Tibial nerve (tissue), 4 donors: ENCODE measurements at regions not wholly inside any gene's neighbourhood (a gene's known extent, or its start where the extent isn't known, plus 50 kb on each side); places are given as distances from the start of the nearest gene placed in this dataset.
"Not testable (repeated sequence)": the region's sequence is repeated elsewhere in the genome, so short reads cannot be mapped to it uniquely, and the experiment has no call there.

Experiments used
- DNase-seq, 2 donors: peaks; one replicate each; pipeline ENCODE4 v3.0.0-alpha.2; 2019; ENCODE audit warnings: low spot score in 2 of 2
- H3K27ac ChIP-seq, 4 donors: fragments of 200-600 bp; sonication (generic) in 3 of 4; one replicate each; pipeline ENCODE4 v1.5.1; 2017 to 2019; ENCODE audit warnings: mild to moderate bottlenecking in 1 of 4
- H3K27me3 ChIP-seq, 2 donors: fragments of 200-600 bp; sonication (generic) in 1 of 2; one replicate each; pipeline versions ENCODE4 v1.5.1 to v1.6.0; 2017 to 2019
- H3K36me3 ChIP-seq, 3 donors: fragments of 200-600 bp; sonication (generic); one replicate each; pipeline ENCODE4 v1.5.1; 2018 to 2019
- H3K4me1 ChIP-seq, 4 donors: fragments of 200-600 bp; sonication (generic) in 3 of 4; one replicate each; pipeline ENCODE4 v1.5.1; 2017 to 2019
- H3K4me3 ChIP-seq, 4 donors: fragments of 200-600 bp; sonication (generic) in 3 of 4; one replicate each; pipeline ENCODE4 v1.5.1; 2017 to 2019; ENCODE audit warnings: mild to moderate bottlenecking in 1 of 4, moderate library complexity in 1 of 4
- H3K9me3 ChIP-seq, 4 donors: fragments of 200-600 bp; sonication (generic) in 3 of 4; one replicate each; pipeline ENCODE4 v1.5.1; 2017 to 2019
- EP300 ChIP-seq, 2 donors: sonication (generic); formaldehyde crosslinking; IDR thresholded peaks; one replicate each; pipeline ENCODE4 v1.6.1; 2017; ENCODE audit warnings: antibody characterized with exemption in 2 of 2, mild to moderate bottlenecking in 1 of 2
- POLR2A ChIP-seq, 2 donors: fragments of 450-650 bp; IDR thresholded peaks; one replicate each; pipeline ENCODE4 v1.6.1; 2017; ENCODE audit warnings: antibody characterized with exemption in 2 of 2, mild to moderate bottlenecking in 2 of 2, moderate library complexity in 2 of 2
- WGBS, 2 donors: methylation state at CpG; one replicate each; pipeline ENCODE4 v1.1.5; 2018; 5-methylcytosine and 5-hydroxymethylcytosine counted together
- TF ChIP-seq, protein P1 (sequence below), 5 experiments: fragments of 200-600 bp in 3 of 5; fragments of 450-650 bp in 2 of 5; sonication (generic) in 3 of 5; IDR thresholded peaks; one replicate each; pipeline ENCODE4 v1.5.1; 2016 to 2019; ENCODE audit warnings: antibody characterized with exemption in 5 of 5, mild to moderate bottlenecking in 3 of 5, moderate library complexity in 2 of 5

- Histone ChIP-seq H3K27ac (no peak overlapping the region), H3K36me3 (no peaks in the 10 kb centered on the region), H3K4me3 (no peak overlapping the region), H3K27me3 (no peaks in the 10 kb centered on the region), H3K9me3 (no peaks in the 10 kb centered on the region), H3K4me1 (no peaks in the 10 kb centered on the region)
- TF ChIP-seq EP300 (IDR thresholded peaks at IDR 0.05) (no peak), POLR2A (IDR thresholded peaks at IDR 0.05) (no peak)
- TF ChIP-seq, protein P1, sequence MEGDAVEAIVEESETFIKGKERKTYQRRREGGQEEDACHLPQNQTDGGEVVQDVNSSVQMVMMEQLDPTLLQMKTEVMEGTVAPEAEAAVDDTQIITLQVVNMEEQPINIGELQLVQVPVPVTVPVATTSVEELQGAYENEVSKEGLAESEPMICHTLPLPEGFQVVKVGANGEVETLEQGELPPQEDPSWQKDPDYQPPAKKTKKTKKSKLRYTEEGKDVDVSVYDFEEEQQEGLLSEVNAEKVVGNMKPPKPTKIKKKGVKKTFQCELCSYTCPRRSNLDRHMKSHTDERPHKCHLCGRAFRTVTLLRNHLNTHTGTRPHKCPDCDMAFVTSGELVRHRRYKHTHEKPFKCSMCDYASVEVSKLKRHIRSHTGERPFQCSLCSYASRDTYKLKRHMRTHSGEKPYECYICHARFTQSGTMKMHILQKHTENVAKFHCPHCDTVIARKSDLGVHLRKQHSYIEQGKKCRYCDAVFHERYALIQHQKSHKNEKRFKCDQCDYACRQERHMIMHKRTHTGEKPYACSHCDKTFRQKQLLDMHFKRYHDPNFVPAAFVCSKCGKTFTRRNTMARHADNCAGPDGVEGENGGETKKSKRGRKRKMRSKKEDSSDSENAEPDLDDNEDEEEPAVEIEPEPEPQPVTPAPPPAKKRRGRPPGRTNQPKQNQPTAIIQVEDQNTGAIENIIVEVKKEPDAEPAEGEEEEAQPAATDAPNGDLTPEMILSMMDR (IDR thresholded peaks at IDR 0.05) = no peak
- 65 to 68% methylated on average over 8 of the region's 8 CpGs for WGBS, 2 donors
- DNase-seq = no peak
Observed at GRCh38 chr11:135019343-135019871, 607.4 kb upstream of the B3GAT1 start.

DNA sequence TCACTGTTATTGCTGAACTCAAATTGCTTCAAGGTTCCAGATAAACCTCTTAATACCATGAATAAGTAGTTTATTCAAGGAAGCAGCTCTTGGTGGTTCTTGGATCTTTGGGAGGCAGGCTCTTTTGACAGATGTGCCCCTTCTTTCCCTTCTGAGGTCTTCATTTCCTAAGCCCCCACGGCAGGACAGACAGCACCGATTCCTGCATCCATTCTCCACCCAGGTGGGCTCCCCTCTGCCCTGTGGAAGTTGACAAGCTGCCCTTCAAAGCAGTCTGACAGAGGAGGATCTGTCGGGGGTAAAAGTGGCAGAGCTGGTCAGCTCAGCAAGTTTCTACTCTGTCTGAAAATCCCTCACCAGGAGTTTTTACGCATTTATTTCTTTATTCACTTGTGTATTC is 605.3 kb upstream of the B3GAT1 start:
- no peaks in the 10 kb centered on the region for H3K4me1 ChIP-seq
- H3K36me3 ChIP-seq = no peaks in the 10 kb centered on the region

GRCh38 chr11:135015966-135016365 is 603.9 kb upstream of the B3GAT1 start:
- Histone ChIP-seq H3K27ac (no peak overlapping the region), H3K36me3 (no peaks in the 10 kb centered on the region), H3K4me1 (no peaks in the 10 kb centered on the region), H3K27me3 (no peaks in the 10 kb centered on the region), H3K4me3 (no peak overlapping the region), H3K9me3 (peaks cover 0 to 8% (median 1%) of the 10 kb centered on the region in 4 donors)
- WGBS, 2 donors = 80 to 89% methylated on average over 3 of the region's 3 CpGs
- TF ChIP-seq POLR2A (IDR thresholded peaks at IDR 0.05) (no peak), EP300 (IDR thresholded peaks at IDR 0.05) (no peak)
- TF ChIP-seq, protein P1 (IDR thresholded peaks at IDR 0.05) = no peak
- DNase-seq = no peak

More for the DNA sequence above, 605.3 kb upstream of the B3GAT1 start:
- TF ChIP-seq, protein P1 (IDR thresholded peaks at IDR 0.05) = no peak
- no peak for TF ChIP-seq EP300 (IDR thresholded peaks at IDR 0.05)
- no peak for TF ChIP-seq POLR2A (IDR thresholded peaks at IDR 0.05)
- H3K27me3 ChIP-seq = no peaks in the 10 kb centered on the region
- H3K27ac ChIP-seq = no peak overlapping the region
- no peak for DNase-seq
- H3K9me3 ChIP-seq = peaks cover 0 to 8% (median 1%) of the 10 kb centered on the region in 4 donors
- 74 to 82% methylated on average over 4 of the region's 4 CpGs for whole genome bisulfite sequencing, 2 donors
- H3K4me3 ChIP-seq = no peak overlapping the region

GRCh38 chr11:135011313-135011712 is 599.3 kb upstream of the B3GAT1 start:
- DNase-seq, H3K36me3 ChIP-seq, H3K4me1 ChIP-seq, H3K9me3 ChIP-seq, H3K27ac ChIP-seq, H3K4me3 ChIP-seq, H3K27me3 ChIP-seq: not testable (repeated sequence)
- WGBS, 2 donors = 87 to 91% methylated on average over 2 of the region's 2 CpGs

- Histone ChIP-seq H3K27ac (no peak overlapping the region), H3K4me3 (no peak overlapping the region), H3K9me3 (peaks cover 0 to 8% (median 1%) of the 10 kb centered on the region in 4 donors), H3K4me1 (no peaks in the 10 kb centered on the region), H3K36me3 (no peaks in the 10 kb centered on the region), H3K27me3 (no peaks in the 10 kb centered on the region)
- TF ChIP-seq EP300 (IDR thresholded peaks at IDR 0.05) = no peak
- TF ChIP-seq, protein P1 (IDR thresholded peaks at IDR 0.05) = no peak
- no peak for TF ChIP-seq POLR2A (IDR thresholded peaks at IDR 0.05)
- no peak for DNase-seq
- 78 to 81% methylated on average over 6 of the region's 6 CpGs for WGBS, 2 donors
Observed at GRCh38 chr11:135009125-135009524, 597.1 kb upstream of the B3GAT1 start.

DNA sequence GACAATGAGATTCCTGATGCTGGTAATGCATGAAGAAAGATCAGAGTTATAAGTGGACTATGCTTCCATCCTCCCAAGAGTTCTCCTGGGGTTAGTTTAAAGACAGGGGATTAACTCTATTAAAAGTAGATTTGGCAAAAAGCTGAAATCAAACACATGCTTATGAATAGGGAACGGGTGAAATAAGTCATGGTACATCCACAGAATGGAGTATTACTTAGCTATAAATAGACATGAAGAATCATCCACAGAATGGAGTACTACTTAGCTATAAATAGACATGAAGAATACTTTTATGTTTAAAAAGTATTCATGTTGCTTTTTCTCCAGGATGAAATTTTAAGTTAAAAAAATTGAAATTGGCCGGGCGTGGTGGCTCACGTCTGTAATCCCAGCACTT is 596.4 kb upstream of the B3GAT1 start:
- Histone ChIP-seq H3K4me1 (no peaks in the 10 kb centered on the region), H3K27me3 (no peaks in the 10 kb centered on the region), H3K27ac (no peak overlapping the region), H3K9me3 (peaks cover 0 to 8% (median 1%) of the 10 kb centered on the region in 4 donors), H3K36me3 (no peaks in the 10 kb centered on the region), H3K4me3 (no peak overlapping the region)
- whole genome bisulfite sequencing, 2 donors = 73 to 83% methylated on average over 4 of the region's 4 CpGs
- no peak for TF ChIP-seq EP300 (IDR thresholded peaks at IDR 0.05)
- TF ChIP-seq, protein P1 (IDR thresholded peaks at IDR 0.05) = no peak
- TF ChIP-seq POLR2A (IDR thresholded peaks at IDR 0.05) = no peak
- DNase-seq = no peak
